DND-41 (cell line): ENCODE measurements at regions not wholly inside any gene's neighbourhood (a gene's known extent, or its start where the extent isn't known, plus 50 kb on each side); places are given as distances from the start of the nearest gene placed in this dataset.
"Not testable (repeated sequence)": the region's sequence is repeated elsewhere in the genome, so short reads cannot be mapped to it uniquely, and the experiment has no call there.

Source experiments
- ATAC-seq: fragments of 200-7000 bp; cut with Tn5 transposase; 3 replicates; pipeline ENCODE4 v1.9.1; 2021; ENCODE audit warnings: low read depth; ENCODE audit not compliant: insufficient read depth
- DNase-seq: peaks from one replicate; pipeline ENCODE4 v3.0.0-alpha.2; 2020
- H2AFZ ChIP-seq: 2 replicates; pipeline ENCODE4 v1.6.0; 2012; ENCODE audit warnings: low read depth, low read length
- H3K27ac ChIP-seq: 2 replicates; pipeline ENCODE4 v1.5.1; 2012; ENCODE audit warnings: low read length, inconsistent platforms
- H3K27me3 ChIP-seq: fragments of 200-600 bp; sonication (generic); 2 replicates; pipeline ENCODE4 v1.6.0; 2012; ENCODE audit warnings: low read length, mild to moderate bottlenecking, inconsistent platforms; ENCODE audit not compliant: insufficient read depth, poor library complexity
- H3K36me3 ChIP-seq: 2 replicates; pipeline ENCODE4 v1.5.1; 2012; ENCODE audit warnings: low read length, inconsistent platforms; ENCODE audit not compliant: insufficient read depth
- H3K4me1 ChIP-seq: 2 replicates; pipeline ENCODE4 v1.5.1; 2012; ENCODE audit warnings: mild to moderate bottlenecking, low read length; ENCODE audit not compliant: insufficient read depth
- H3K4me2 ChIP-seq: 2 replicates; pipeline ENCODE4 v1.6.0; 2012; ENCODE audit warnings: mild to moderate bottlenecking, moderate library complexity, low read length, inconsistent platforms; ENCODE audit not compliant: insufficient read depth
- H3K4me3 ChIP-seq, 2 experiments: fragments of 200-600 bp in 1 of 2; shearing (Covaris generic) in 1 of 2; 2 replicates each; pipeline ENCODE4 v1.5.1; 2012 to 2016; ENCODE audit warnings: inconsistent platforms in 2 of 2, low read length in 2 of 2, mild to moderate bottlenecking in 2 of 2, low read depth in 1 of 2, moderate library complexity in 1 of 2
- H3K79me2 ChIP-seq: 2 replicates; pipeline ENCODE4 v1.6.0; 2012; ENCODE audit warnings: low read length, inconsistent platforms; ENCODE audit not compliant: insufficient read depth
- H3K9ac ChIP-seq: 2 replicates; pipeline ENCODE4 v1.6.0; 2012; ENCODE audit warnings: low read depth, mild to moderate bottlenecking, inconsistent platforms, low read length, moderate library complexity
- H3K9me3 ChIP-seq: 2 replicates; pipeline ENCODE4 v1.5.1; 2012; ENCODE audit warnings: low read length, moderate library complexity, mild to moderate bottlenecking, inconsistent platforms; ENCODE audit not compliant: insufficient read depth, severe bottlenecking
- H4K20me1 ChIP-seq: 2 replicates; pipeline ENCODE4 v1.6.0; 2012; ENCODE audit warnings: low read length; ENCODE audit not compliant: insufficient read depth
- EZH2 ChIP-seq: IDR thresholded peaks from 3 replicates; pipeline ENCODE4 v1.6.1; 2012; ENCODE audit warnings: borderline replicate concordance, low read depth, mild to moderate bottlenecking, moderate library complexity, low read length, inconsistent platforms; ENCODE audit not compliant: severe bottlenecking
- TF ChIP-seq, protein P1 (sequence below): IDR thresholded peaks from 2 replicates; pipeline ENCODE4 v1.5.1; 2012; ENCODE audit warnings: borderline replicate concordance, low read length, moderate library complexity, mild to moderate bottlenecking; ENCODE audit not compliant: poor library complexity, severe bottlenecking; ENCODE audit errors: extremely low read depth

- Histone ChIP-seq H3K36me3 (no peaks in the 10 kb centered on the region), H3K27ac (no peak overlapping the region), H3K4me1 (no peaks in the 10 kb centered on the region), H4K20me1 (no peaks in the 10 kb centered on the region), H3K9me3 (no peaks in the 10 kb centered on the region), H3K4me3 (no peak overlapping the region), H2AFZ (no peak overlapping the region), H3K4me2 (no peak overlapping the region), H3K79me2 (no peaks in the 10 kb centered on the region), H3K27me3 (no peaks in the 10 kb centered on the region), H3K9ac (no peak overlapping the region)
- DNase-seq (no peak), ATAC-seq (no peak)
- TF ChIP-seq, protein P1, sequence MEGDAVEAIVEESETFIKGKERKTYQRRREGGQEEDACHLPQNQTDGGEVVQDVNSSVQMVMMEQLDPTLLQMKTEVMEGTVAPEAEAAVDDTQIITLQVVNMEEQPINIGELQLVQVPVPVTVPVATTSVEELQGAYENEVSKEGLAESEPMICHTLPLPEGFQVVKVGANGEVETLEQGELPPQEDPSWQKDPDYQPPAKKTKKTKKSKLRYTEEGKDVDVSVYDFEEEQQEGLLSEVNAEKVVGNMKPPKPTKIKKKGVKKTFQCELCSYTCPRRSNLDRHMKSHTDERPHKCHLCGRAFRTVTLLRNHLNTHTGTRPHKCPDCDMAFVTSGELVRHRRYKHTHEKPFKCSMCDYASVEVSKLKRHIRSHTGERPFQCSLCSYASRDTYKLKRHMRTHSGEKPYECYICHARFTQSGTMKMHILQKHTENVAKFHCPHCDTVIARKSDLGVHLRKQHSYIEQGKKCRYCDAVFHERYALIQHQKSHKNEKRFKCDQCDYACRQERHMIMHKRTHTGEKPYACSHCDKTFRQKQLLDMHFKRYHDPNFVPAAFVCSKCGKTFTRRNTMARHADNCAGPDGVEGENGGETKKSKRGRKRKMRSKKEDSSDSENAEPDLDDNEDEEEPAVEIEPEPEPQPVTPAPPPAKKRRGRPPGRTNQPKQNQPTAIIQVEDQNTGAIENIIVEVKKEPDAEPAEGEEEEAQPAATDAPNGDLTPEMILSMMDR, result no peak
- no peak for TF ChIP-seq EZH2
Observed at GRCh38 chrX:96211953-96212352, 472.7 kb upstream of the DIAPH2 start.

GRCh38 chrX:96214681-96215080 lies 470.0 kb upstream of the DIAPH2 start:
- H3K4me1 ChIP-seq, H2AFZ ChIP-seq, H3K4me2 ChIP-seq, H3K9me3 ChIP-seq, H3K27me3 ChIP-seq, H4K20me1 ChIP-seq, DNase-seq, H3K9ac ChIP-seq, ATAC-seq, H3K79me2 ChIP-seq, H3K36me3 ChIP-seq, H3K4me3 ChIP-seq, H3K27ac ChIP-seq: not testable (repeated sequence)

GRCh38 chrX:96224279-96224678 lies 460.4 kb upstream of the DIAPH2 start:
- H3K9ac ChIP-seq, result no peak overlapping the region
- TF ChIP-seq EZH2, result no peak
- TF ChIP-seq, protein P1, result no peak
- ATAC-seq (no peak), DNase-seq (no peak)
- no peak overlapping the region for H3K4me3 ChIP-seq
- no peak overlapping the region for H3K27ac ChIP-seq
- H3K79me2 ChIP-seq, result no peaks in the 10 kb centered on the region
- no peaks in the 10 kb centered on the region for H3K4me1 ChIP-seq
- no peak overlapping the region for H2AFZ ChIP-seq
- H3K4me2 ChIP-seq, result no peak overlapping the region
- H3K27me3 ChIP-seq, result no peaks in the 10 kb centered on the region
- H3K9me3 ChIP-seq, result no peaks in the 10 kb centered on the region
- H3K36me3 ChIP-seq, result no peaks in the 10 kb centered on the region
- no peaks in the 10 kb centered on the region for H4K20me1 ChIP-seq

DNA sequence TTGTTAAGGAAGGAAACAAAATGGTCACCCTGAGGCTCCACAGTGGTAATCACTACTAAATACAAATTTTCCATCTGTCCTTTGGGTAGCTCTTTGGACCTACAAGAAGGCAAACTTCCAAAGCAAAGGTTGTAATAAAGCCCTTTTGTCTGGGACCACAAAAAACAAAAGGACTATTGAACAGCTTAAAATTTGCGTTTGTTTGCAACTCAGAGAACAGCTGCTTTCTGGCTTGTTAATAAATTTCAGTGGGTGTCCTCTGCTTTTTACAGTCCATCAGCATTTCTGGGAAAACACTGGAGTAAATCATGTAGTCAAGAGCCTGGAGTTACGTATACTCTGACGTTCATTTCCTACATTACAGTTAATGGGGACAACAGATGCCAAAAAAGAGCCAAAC lies 439.7 kb upstream of the DIAPH2 start:
- Histone ChIP-seq H3K27ac (no peak overlapping the region), H3K79me2 (no peaks in the 10 kb centered on the region), H2AFZ (no peak overlapping the region), H3K27me3 (no peaks in the 10 kb centered on the region), H3K4me2 (no peak overlapping the region), H3K36me3 (no peaks in the 10 kb centered on the region), H3K4me3 (no peak overlapping the region), H3K9ac (no peak overlapping the region), H3K9me3 (no peaks in the 10 kb centered on the region), H3K4me1 (no peaks in the 10 kb centered on the region), H4K20me1 (no peaks in the 10 kb centered on the region)
- no peak for ATAC-seq
- no peak for DNase-seq
- TF ChIP-seq, protein P1, result no peak
- TF ChIP-seq EZH2, result no peak
